A549 (cell line): ENCODE measurements at regions not wholly inside any gene's neighbourhood (a gene's known extent, or its start where the extent isn't known, plus 50 kb on each side); places are given as distances from the start of the nearest gene placed in this dataset.

Experiments used
- ATAC-seq, 2 experiments: fragments of 200-7000 bp in 1 of 2; fragments of >200 bp in 1 of 2; cut with Nextera tagmentation in 1 of 2; cut with Tn5 transposase in 1 of 2; 3 replicates each; pipeline versions ENCODE4 v1.8.0 to v1.9.1; 2018 to 2020; ENCODE audit warnings: mild to moderate bottlenecking in 1 of 2, moderate library complexity in 1 of 2
- CTCF ChIA-PET: fragments of 300-600 bp; sonication (Branson Sonifier 250); formaldehyde crosslinking; extraction: SDS; loops from one replicate; lab custom pipeline; 2021; ENCODE audit warnings: antibody characterized with exemption, inconsistent platforms; lab: Yijun Ruan, JAX
- POLR2A ChIA-PET: fragments of 350-600 bp; formaldehyde crosslinking; extraction: SDS; loops from one replicate; lab custom pipeline; 2021; ENCODE audit warnings: antibody characterized with exemption, inconsistent platforms; lab: Yijun Ruan, JAX
- DNase-seq, 2 experiments: peaks; one replicate each; pipeline versions ENCODE4 v3.0.0 to v3.0.0-alpha.2; 2011 to 2016; ENCODE audit warnings: low read depth in 1 of 2, low spot score in 1 of 2
- FAIRE-seq: peaks from 2 replicates; lab custom pipeline; 2011; peaks lifted over from hg19 to GRCh38; lab: Jason Lieb, UNC
- H3K27ac ChIP-seq, 2 experiments: fragments of >200 bp; sonication (Bioruptor Twin); formaldehyde crosslinking; 3 replicates each; pipeline ENCODE4 v1.5.1; 2016 to 2017
- H3K4me1 ChIP-seq: fragments of >200 bp; sonication (Bioruptor Twin); formaldehyde crosslinking; 3 replicates; pipeline ENCODE4 v1.6.1; 2016
- H3K4me2 ChIP-seq: fragments of >200 bp; sonication (Bioruptor Twin); formaldehyde crosslinking; 3 replicates; pipeline ENCODE4 v1.6.1; 2016
- H3K4me3 ChIP-seq: fragments of >200 bp; sonication (Bioruptor Twin); formaldehyde crosslinking; 3 replicates; pipeline ENCODE4 v1.5.1; 2016
- H3K9me3 ChIP-seq: fragments of >200 bp; sonication (Bioruptor Twin); formaldehyde crosslinking; 3 replicates; pipeline ENCODE4 v1.6.1; 2016
- BHLHE40 ChIP-seq: IDR thresholded peaks from 2 replicates; pipeline ENCODE4 v1.6.1; 2012; ENCODE audit warnings: low read depth, low read length, inconsistent platforms
- CBX2 ChIP-seq: fragments of 200-600 bp; sonication (generic); IDR thresholded peaks from 2 replicates; pipeline ENCODE4 v1.6.1; 2016; ENCODE audit warnings: low read depth, mild to moderate bottlenecking, borderline replicate concordance
- CBX8 ChIP-seq: fragments of 200-600 bp; sonication (generic); IDR thresholded peaks from 2 replicates; pipeline ENCODE4 v1.6.1; 2016
- CEBPB ChIP-seq, 2 experiments: fragments of >200 bp in 1 of 2; sonication (Bioruptor Twin) in 1 of 2; formaldehyde crosslinking in 1 of 2; IDR thresholded peaks; 2 replicates each; pipeline ENCODE4 v1.6.1; 2012 to 2016
- EHMT2 ChIP-seq: fragments of 200-600 bp; sonication (generic); IDR thresholded peaks from 2 replicates; pipeline ENCODE4 v1.6.1; 2016; ENCODE audit warnings: antibody characterized with exemption, low read depth, mild to moderate bottlenecking, moderate library complexity
- EP300 ChIP-seq, 2 experiments: fragments of >200 bp; sonication (Bioruptor Twin); formaldehyde crosslinking; IDR thresholded peaks; 2 replicates in 1 of 2; 3 replicates in 1 of 2; pipeline ENCODE4 v1.6.1; 2016 to 2017
- FOSL2 ChIP-seq, 2 experiments: fragments of 450-650 bp in 1 of 2; fragments of >200 bp in 1 of 2; sonication (Bioruptor Twin) in 1 of 2; formaldehyde crosslinking; IDR thresholded peaks; 2 replicates each; pipeline versions ENCODE4 v1.5.0 to v1.6.1; 2016 to 2020; ENCODE audit warnings: mild to moderate bottlenecking in 1 of 2, moderate library complexity in 1 of 2
- FOXS1 ChIP-seq: fragments of 250-450 bp; sonication (Bioruptor Pico); IDR thresholded peaks from 2 replicates; pipeline ENCODE4 v1.5.0; 2020; ENCODE audit warnings: mild to moderate bottlenecking, moderate library complexity
- GATA3 ChIP-seq: IDR thresholded peaks from 2 replicates; pipeline ENCODE4 v1.6.1; 2012; ENCODE audit warnings: borderline replicate concordance
- HEYL ChIP-seq: fragments of 250-450 bp; sonication (Bioruptor Pico); IDR thresholded peaks from 2 replicates; pipeline ENCODE4 v1.8.0; 2021; ENCODE audit warnings: mild to moderate bottlenecking, moderate library complexity
- HOXB13 ChIP-seq: fragments of 250-450 bp; sonication (Bioruptor Pico); IDR thresholded peaks from 2 replicates; pipeline ENCODE4 v1.5.0; 2020; ENCODE audit warnings: low read depth, mild to moderate bottlenecking, moderate library complexity
- KDM5A ChIP-seq: fragments of 200-600 bp; sonication (generic); IDR thresholded peaks from 2 replicates; pipeline ENCODE4 v1.6.1; 2016; ENCODE audit warnings: antibody characterized with exemption, mild to moderate bottlenecking
- MAX ChIP-seq: IDR thresholded peaks from 2 replicates; pipeline ENCODE4 v1.6.1; 2012
- NPAS2 ChIP-seq: fragments of 250-450 bp; sonication (Bioruptor Pico); IDR thresholded peaks from 2 replicates; pipeline ENCODE4 v1.8.0; 2022; ENCODE audit warnings: mild to moderate bottlenecking, moderate library complexity, borderline replicate concordance
- NR3C1 ChIP-seq: fragments of >200 bp; sonication (Bioruptor Twin); formaldehyde crosslinking; IDR thresholded peaks from 3 replicates; pipeline ENCODE4 v1.6.1; 2017
- PBX3 ChIP-seq: IDR thresholded peaks from 2 replicates; pipeline ENCODE4 v1.6.1; 2012
- POLR2A ChIP-seq: IDR thresholded peaks from 2 replicates; pipeline ENCODE4 v1.6.1; 2012; ENCODE audit warnings: mild to moderate bottlenecking, low read length
- POLR2AphosphoS2 ChIP-seq: conservative IDR thresholded peaks from 2 replicates; pipeline ENCODE4 v1.6.1; 2012; ENCODE audit warnings: low read length, improper control_type of control experiment, inconsistent platforms
- RARB ChIP-seq: fragments of 250-450 bp; sonication (Bioruptor Pico); IDR thresholded peaks from 2 replicates; pipeline ENCODE4 v1.8.0; 2021; ENCODE audit warnings: mild to moderate bottlenecking, moderate library complexity
- RCOR1 ChIP-seq: fragments of 150-350 bp; IDR thresholded peaks from 2 replicates; pipeline ENCODE4 v1.6.1; 2014; ENCODE audit warnings: antibody characterized with exemption, low read length, low read depth
- RFX5 ChIP-seq: fragments of 450-650 bp; IDR thresholded peaks from 2 replicates; pipeline ENCODE4 v1.7.1; 2014; ENCODE audit warnings: antibody characterized with exemption, mild to moderate bottlenecking, moderate library complexity
- SMC3 ChIP-seq: fragments of >200 bp; sonication (Bioruptor Twin); formaldehyde crosslinking; IDR thresholded peaks from 3 replicates; pipeline ENCODE4 v1.6.1; 2018; ENCODE audit warnings: inconsistent platforms
- SREBF2 ChIP-seq: fragments of 450-650 bp; IDR thresholded peaks from 2 replicates; pipeline ENCODE4 v1.6.1; 2014; ENCODE audit warnings: mild to moderate bottlenecking, moderate library complexity
- TP53 ChIP-seq: fragments of 250-450 bp; sonication (Bioruptor Pico); IDR thresholded peaks from 2 replicates; pipeline ENCODE4 v1.5.0; 2021; ENCODE audit warnings: mild to moderate bottlenecking, moderate library complexity
- WGBS: methylation state at CpG from one replicate; pipeline ENCODE4 v1.1.6; 2017; ENCODE audit errors: missing lambda C conversion rate; 5-methylcytosine and 5-hydroxymethylcytosine counted together

GRCh38 chr2:144275340-144275739 lies 244.6 kb downstream of the ZEB2 start:
- TF ChIP-seq RARB (CRISPR knock-in tag) (no peak), MAX (no peak), KDM5A (no peak)
- FAIRE-seq, result no peak
- Histone ChIP-seq H3K4me3 (no peak overlapping the region), H3K27ac (no peak overlapping the region), H3K4me1 (no peaks in the 10 kb centered on the region), H3K9me3 (no peaks in the 10 kb centered on the region), H3K4me2 (no peak overlapping the region)
- POLR2A ChIA-PET, result no interaction called here
- CTCF ChIA-PET, result no interaction called here
- no peak for DNase-seq
- ATAC-seq, result no peak

- H3K27ac ChIP-seq, result no peak overlapping the region
- H3K4me2 ChIP-seq, result no peak overlapping the region
- 38% methylated on average over 2 of the region's 2 CpGs for WGBS
- H3K9me3 ChIP-seq, result no peaks in the 10 kb centered on the region
- TF ChIP-seq TP53 (no peak), KDM5A (no peak), HOXB13 (CRISPR knock-in tag) (no peak), NR3C1 (no peak), PBX3 (no peak), RFX5 (no peak), NPAS2 (CRISPR knock-in tag) (no peak), EP300 (IDR thresholded peaks at IDR 0.05) (no peak), RARB (CRISPR knock-in tag) (no peak), RCOR1 (no peak), EHMT2 (no peak), FOSL2 (IDR thresholded peaks at IDR 0.05) (no peak), FOSL2 (CRISPR knock-in tag; IDR thresholded peaks at IDR 0.05) (no peak), CBX8 (no peak), CEBPB (IDR thresholded peaks at IDR 0.05) (no peak), CBX2 (no peak), HEYL (CRISPR knock-in tag) (no peak), POLR2AphosphoS2 (no peak), FOXS1 (CRISPR knock-in tag) (no peak), BHLHE40 (no peak), SREBF2 (no peak)
- no peaks in the 10 kb centered on the region for H3K4me1 ChIP-seq
- ATAC-seq (no peak), DNase-seq (no peak), FAIRE-seq (no peak)
- POLR2A ChIA-PET, result no interaction called here
- H3K4me3 ChIP-seq, result no peak overlapping the region
- CTCF ChIA-PET, result no interaction called here
Measured at GRCh38 chr2:144274131-144274530, 245.8 kb downstream of the ZEB2 start.

- DNase-seq, result no peak
- H3K4me1 ChIP-seq, result no peaks in the 10 kb centered on the region
- TF ChIP-seq SMC3 (no peak), POLR2AphosphoS2 (no peak), NR3C1 (no peak), NPAS2 (CRISPR knock-in tag) (no peak), GATA3 (no peak), POLR2A (no peak)
- no peak overlapping the region for H3K4me3 ChIP-seq
- no peaks in the 10 kb centered on the region for H3K9me3 ChIP-seq
- no peak overlapping the region for H3K27ac ChIP-seq
- FAIRE-seq, result no peak
- no peak overlapping the region for H3K4me2 ChIP-seq
- CTCF ChIA-PET, result interaction anchor here (0.6 kb wide), 1 partner anchor 18 kb away, joined by 3 read pairs; no protein-coding TSS in a partner anchor
- no peak for ATAC-seq
- 87% methylated on average over 1 of the region's 1 CpG for WGBS
- POLR2A ChIA-PET, result no interaction called here
Measured at GRCh38 chr2:144270951-144271350, 249.0 kb downstream of the ZEB2 start.
